Mesendoderm (in vitro differentiated cells): ENCODE measurements at regions not wholly inside any gene's neighbourhood (a gene's known extent, or its start where the extent isn't known, plus 50 kb on each side); places are given as distances from the start of the nearest gene placed in this dataset.

ENCODE experiments used
- DNase-seq: peaks from one replicate; pipeline ENCODE4 v3.0.0; 2013
- H2AK5ac ChIP-seq: 2 replicates; pipeline ENCODE4 v1.6.1; 2013; ENCODE audit warnings: low read length, inconsistent platforms
- H2BK120ac ChIP-seq: 2 replicates; pipeline ENCODE4 v1.6.1; 2013; ENCODE audit warnings: low read depth, mild to moderate bottlenecking, low read length, moderate library complexity, mixed read lengths
- H2BK15ac ChIP-seq: replicated peaks from 2 replicates; pipeline ENCODE4 v1.6.1; 2013; ENCODE audit warnings: low read depth, mild to moderate bottlenecking, moderate library complexity
- H2BK5ac ChIP-seq: 2 replicates; pipeline ENCODE4 v1.6.1; 2013; ENCODE audit warnings: low read length, inconsistent platforms
- H3K18ac ChIP-seq: 2 replicates; pipeline ENCODE4 v1.6.1; 2013; ENCODE audit warnings: mild to moderate bottlenecking, low read length, mixed read lengths
- H3K23ac ChIP-seq: one replicate; pipeline ENCODE4 v1.6.1; 2013; ENCODE audit warnings: low read length
- H3K27ac ChIP-seq: 2 replicates; pipeline ENCODE4 v1.5.1; 2013; ENCODE audit warnings: low read depth, mild to moderate bottlenecking, inconsistent platforms, low read length, moderate library complexity
- H3K27me3 ChIP-seq: 2 replicates; pipeline ENCODE4 v1.6.1; 2013; ENCODE audit warnings: low read length, control low read depth, mild to moderate bottlenecking, inconsistent platforms; ENCODE audit not compliant: insufficient read depth, poor library complexity
- H3K36me3 ChIP-seq: 2 replicates; pipeline ENCODE4 v1.6.1; 2013; ENCODE audit warnings: low read length, inconsistent platforms; ENCODE audit not compliant: control insufficient read depth, insufficient read depth
- H3K4ac ChIP-seq: one replicate; pipeline ENCODE4 v1.6.1; 2013; ENCODE audit warnings: low read depth, mild to moderate bottlenecking, low read length, moderate library complexity
- H3K4me1 ChIP-seq: 2 replicates; pipeline ENCODE4 v1.6.1; 2013; ENCODE audit warnings: low read depth, low read length, inconsistent platforms; ENCODE audit not compliant: control insufficient read depth
- H3K4me2 ChIP-seq: 2 replicates; pipeline ENCODE4 v1.6.1; 2013; ENCODE audit warnings: low read length
- H3K4me3 ChIP-seq: 2 replicates; pipeline ENCODE4 v1.5.1; 2013; ENCODE audit warnings: mild to moderate bottlenecking, low read length
- H3K56ac ChIP-seq: one replicate; pipeline ENCODE4 v1.6.1; 2013; ENCODE audit warnings: low read length
- H3K79me1 ChIP-seq: 2 replicates; pipeline ENCODE4 v1.6.1; 2013; ENCODE audit warnings: low read length, inconsistent platforms
- H3K79me2 ChIP-seq: 2 replicates; pipeline ENCODE4 v1.6.1; 2013; ENCODE audit warnings: mild to moderate bottlenecking, low read length; ENCODE audit not compliant: control insufficient read depth, insufficient read depth
- H3K9ac ChIP-seq: 2 replicates; pipeline ENCODE4 v1.6.1; 2013; ENCODE audit warnings: low read length, inconsistent platforms
- H4K5ac ChIP-seq: one replicate; pipeline ENCODE4 v1.6.1; 2013; ENCODE audit warnings: low read length
- H4K8ac ChIP-seq: one replicate; pipeline ENCODE4 v1.6.1; 2013; ENCODE audit warnings: low read depth, mild to moderate bottlenecking, control low read depth, low read length, moderate library complexity
- WGBS: extraction: QIAGEN DNeasy Blood & Tissue Kit; methylation state at CpG from one replicate; pipeline ENCODE4 v1.1.7; 2013; ENCODE audit warnings: low lambda C conversion rate, missing lambda C conversion rate; ENCODE audit not compliant: insufficient coverage; ENCODE audit errors: extremely low coverage; 5-methylcytosine and 5-hydroxymethylcytosine counted together

- Histone ChIP-seq H3K9ac (no peak overlapping the region), H3K27ac (no peak overlapping the region), H3K4ac (peak overlapping the region; percentile 87), H4K5ac (no peak overlapping the region), H2BK15ac (no peak overlapping the region), H3K79me2 (no peaks in the 10 kb centered on the region), H3K18ac (no peak overlapping the region), H3K27me3 (no peaks in the 10 kb centered on the region), H2BK120ac (no peak overlapping the region), H3K23ac (peak overlapping the region; percentile 48), H3K4me3 (no peak overlapping the region), H3K56ac (peak overlapping the region; percentile 50), H4K8ac (no peak overlapping the region), H3K4me2 (no peak overlapping the region), H2AK5ac (no peak overlapping the region), H3K79me1 (no peaks in the 10 kb centered on the region), H3K36me3 (no peaks in the 10 kb centered on the region), H3K4me1 (peaks cover 13% of the 10 kb centered on the region), H2BK5ac (no peak overlapping the region)
- no CpG with 5 or more reads among the region's 11 CpGs for whole genome bisulfite sequencing
- no peak for DNase-seq
Measured at GRCh38 chr20:22430746-22431168, 153.6 kb downstream of the FOXA2 start.

DNA sequence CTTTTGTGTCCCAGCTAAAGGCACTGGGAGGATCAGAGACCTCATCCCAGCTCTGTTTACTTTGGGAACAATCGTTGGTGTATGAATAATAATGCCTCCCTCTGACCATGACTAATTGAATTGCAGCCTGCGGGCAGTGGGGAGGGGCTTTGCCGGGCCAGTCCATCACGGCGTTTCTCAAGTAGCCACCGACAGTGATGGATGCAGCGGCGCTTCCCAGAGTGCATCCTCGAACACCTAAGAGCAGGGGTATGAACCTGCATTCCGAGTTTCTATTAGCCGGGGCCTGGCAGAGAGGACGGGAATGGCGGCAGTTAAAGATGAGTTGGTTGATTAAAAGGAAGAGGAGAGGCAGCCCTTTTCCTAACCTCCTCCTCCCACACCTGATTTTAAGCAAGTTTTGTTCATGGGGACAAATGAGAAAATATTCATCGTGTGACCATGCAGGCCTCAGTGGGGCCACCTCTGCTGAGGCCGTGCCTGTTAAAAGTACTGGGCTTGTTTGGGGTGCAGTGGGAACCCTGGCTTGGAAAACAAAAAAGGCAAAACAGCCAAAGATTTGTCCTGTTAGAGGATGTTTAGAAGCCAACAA, 154.1 kb downstream of the FOXA2 start:
- H3K36me3 ChIP-seq, result no peaks in the 10 kb centered on the region
- H2BK5ac ChIP-seq, result no peak overlapping the region
- H3K9ac ChIP-seq, result no peak overlapping the region
- DNase-seq, result peak; percentile 70
- no peak overlapping the region for H3K27ac ChIP-seq
- no CpG with 5 or more reads among the region's 15 CpGs for WGBS
- H3K4me3 ChIP-seq, result no peak overlapping the region
- no peak overlapping the region for H3K4ac ChIP-seq
- H3K79me1 ChIP-seq, result no peaks in the 10 kb centered on the region
- no peak overlapping the region for H2BK15ac ChIP-seq
- no peaks in the 10 kb centered on the region for H3K27me3 ChIP-seq
- H3K18ac ChIP-seq, result no peak overlapping the region
- H4K5ac ChIP-seq, result no peak overlapping the region
- no peak overlapping the region for H4K8ac ChIP-seq
- H2BK120ac ChIP-seq, result no peak overlapping the region
- H3K4me2 ChIP-seq, result no peak overlapping the region
- H3K23ac ChIP-seq, result no peak overlapping the region
- no peaks in the 10 kb centered on the region for H3K79me2 ChIP-seq
- H3K4me1 ChIP-seq, result peaks cover 13% of the 10 kb centered on the region
- H2AK5ac ChIP-seq, result no peak overlapping the region
- H3K56ac ChIP-seq, result peak overlapping the region; percentile 50

DNA sequence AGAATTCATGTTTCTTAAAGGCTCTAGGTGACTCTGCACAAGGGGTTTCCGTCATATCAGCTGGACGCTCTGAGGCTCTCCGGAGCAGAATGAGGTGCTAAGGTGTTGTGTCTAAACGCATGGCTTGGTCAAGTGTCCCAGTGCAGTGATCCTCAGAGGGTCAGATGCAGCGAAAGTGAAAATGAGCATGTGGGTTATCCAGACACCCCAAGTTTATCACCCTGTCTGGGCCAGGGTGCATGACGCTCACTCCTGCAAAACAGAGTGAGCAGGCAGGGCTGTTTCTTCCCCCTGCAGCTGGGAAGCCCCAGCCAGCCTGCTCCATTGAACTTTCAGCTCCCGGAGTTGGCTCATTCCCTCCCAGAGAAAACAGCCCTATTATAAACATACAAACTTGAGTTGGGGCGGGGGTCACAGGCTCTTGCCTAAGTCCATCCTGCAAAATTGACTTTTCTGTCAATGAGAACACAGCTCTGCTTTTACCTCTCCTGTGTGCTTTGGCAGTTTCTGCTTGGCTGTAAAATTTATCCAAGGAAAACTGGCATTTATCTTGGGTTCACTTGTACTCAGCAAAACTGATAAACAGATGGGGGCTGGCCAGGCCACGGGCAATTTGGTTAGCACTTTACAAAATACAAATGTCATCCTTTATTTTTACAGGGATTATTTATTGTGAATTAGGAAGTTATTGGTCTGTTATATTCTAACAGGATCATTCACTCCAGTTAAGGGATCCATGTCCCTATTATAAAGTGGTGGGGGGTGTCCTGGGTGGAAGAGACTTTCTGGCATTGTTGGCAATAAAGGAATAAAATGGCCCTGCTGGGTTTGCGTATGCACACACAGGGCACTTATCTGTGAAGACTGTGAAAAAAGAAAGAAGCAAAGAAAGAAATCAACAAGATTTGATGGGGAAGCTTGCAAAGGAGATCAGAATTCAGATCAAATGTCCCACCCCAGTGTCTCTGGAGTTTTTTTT, 154.9 kb downstream of the FOXA2 start:
- Histone ChIP-seq H4K5ac (no peak overlapping the region), H3K36me3 (no peaks in the 10 kb centered on the region), H3K27me3 (no peaks in the 10 kb centered on the region), H2BK5ac (peak overlapping the region; percentile 53), H3K23ac (no peak overlapping the region), H2BK15ac (no peak overlapping the region), H3K4me2 (no peak overlapping the region), H3K9ac (peak overlapping the region; percentile 36), H3K4me3 (no peak overlapping the region), H4K8ac (no peak overlapping the region), H3K18ac (peak overlapping the region; percentile 70), H3K79me1 (no peaks in the 10 kb centered on the region), H3K4me1 (peaks cover 13% of the 10 kb centered on the region), H3K4ac (no peak overlapping the region), H2BK120ac (no peak overlapping the region), H3K79me2 (no peaks in the 10 kb centered on the region), H3K27ac (peak overlapping the region; percentile 22), H2AK5ac (no peak overlapping the region), H3K56ac (peak overlapping the region; percentile 44)
- no peak for DNase-seq
- WGBS, result no CpG with 5 or more reads among the region's 10 CpGs

DNA sequence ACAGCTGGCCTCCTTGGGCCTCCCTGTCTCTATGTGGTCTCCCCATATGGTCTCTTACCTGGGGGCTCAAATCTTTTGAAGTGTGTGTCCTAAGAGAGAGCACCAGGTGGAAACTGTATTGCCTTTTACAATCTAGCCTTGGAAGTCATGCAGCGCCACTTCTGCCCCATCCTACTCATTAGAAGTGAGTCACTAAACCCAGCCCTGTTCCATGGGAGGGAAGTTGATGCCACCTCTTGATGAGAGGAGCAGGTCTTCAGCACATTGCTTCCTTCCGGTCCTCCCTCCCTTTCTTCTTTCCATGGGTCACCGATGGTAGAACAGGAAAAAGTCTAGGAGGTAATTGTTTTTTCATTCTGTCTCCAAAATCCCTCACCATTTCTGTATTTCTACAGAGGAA, 156.3 kb downstream of the FOXA2 start:
- no peak overlapping the region for H3K4me2 ChIP-seq
- no peak for DNase-seq
- no peak overlapping the region for H3K27ac ChIP-seq
- H4K5ac ChIP-seq, result no peak overlapping the region
- H3K79me2 ChIP-seq, result no peaks in the 10 kb centered on the region
- H2AK5ac ChIP-seq, result no peak overlapping the region
- no peak overlapping the region for H3K4ac ChIP-seq
- no peaks in the 10 kb centered on the region for H3K27me3 ChIP-seq
- H3K18ac ChIP-seq, result no peak overlapping the region
- no peak overlapping the region for H3K4me3 ChIP-seq
- no peak overlapping the region for H2BK120ac ChIP-seq
- no CpG with 5 or more reads among the region's 3 CpGs for WGBS
- H3K56ac ChIP-seq, result no peak overlapping the region
- H3K9ac ChIP-seq, result no peak overlapping the region
- no peak overlapping the region for H2BK15ac ChIP-seq
- no peak overlapping the region for H3K23ac ChIP-seq
- no peak overlapping the region for H2BK5ac ChIP-seq
- peaks cover 13% of the 10 kb centered on the region for H3K4me1 ChIP-seq
- no peak overlapping the region for H4K8ac ChIP-seq
- no peaks in the 10 kb centered on the region for H3K79me1 ChIP-seq
- H3K36me3 ChIP-seq, result no peaks in the 10 kb centered on the region

DNA sequence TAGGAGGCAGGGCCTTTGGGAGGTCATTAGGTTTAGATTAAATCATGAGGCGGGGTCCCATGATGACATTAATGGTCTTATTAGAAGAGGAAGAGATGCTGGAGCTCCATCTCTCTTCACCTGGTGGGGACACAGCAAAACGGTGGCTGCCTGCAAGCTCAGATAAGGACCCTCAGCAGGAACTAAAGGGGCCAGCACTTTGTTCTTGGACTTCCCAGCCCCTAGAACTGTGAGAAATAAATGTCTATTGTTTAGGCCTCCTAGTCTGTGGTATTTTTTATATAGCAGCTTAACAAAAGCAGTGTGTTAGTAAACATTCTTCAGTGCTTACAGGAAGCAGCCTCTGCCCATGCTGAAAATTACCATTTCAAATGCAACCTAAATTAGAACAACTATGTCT, 157.6 kb downstream of the FOXA2 start:
- H3K36me3 ChIP-seq, result no peaks in the 10 kb centered on the region
- H2AK5ac ChIP-seq, result no peak overlapping the region
- WGBS, result no CpG with 5 or more reads among the region's 2 CpGs
- H3K27ac ChIP-seq, result peak overlapping the region; percentile 69
- H3K4me3 ChIP-seq, result no peak overlapping the region
- no peak overlapping the region for H2BK5ac ChIP-seq
- H4K8ac ChIP-seq, result no peak overlapping the region
- H3K23ac ChIP-seq, result no peak overlapping the region
- no peaks in the 10 kb centered on the region for H3K79me2 ChIP-seq
- H3K4ac ChIP-seq, result no peak overlapping the region
- peaks cover 13% of the 10 kb centered on the region for H3K4me1 ChIP-seq
- H3K79me1 ChIP-seq, result no peaks in the 10 kb centered on the region
- H3K56ac ChIP-seq, result no peak overlapping the region
- H2BK15ac ChIP-seq, result no peak overlapping the region
- DNase-seq, result peak; percentile 13
- H3K18ac ChIP-seq, result no peak overlapping the region
- H4K5ac ChIP-seq, result no peak overlapping the region
- no peak overlapping the region for H2BK120ac ChIP-seq
- no peaks in the 10 kb centered on the region for H3K27me3 ChIP-seq
- H3K9ac ChIP-seq, result no peak overlapping the region
- no peak overlapping the region for H3K4me2 ChIP-seq
